Fibroblast of peridontal ligament (primary cell): ENCODE measurements at regions not wholly inside any gene's neighbourhood (a gene's known extent, or its start where the extent isn't known, plus 50 kb on each side); places are given as distances from the start of the nearest gene placed in this dataset.

Experiments used
- DNase-seq: peaks from one replicate; pipeline ENCODE4 v3.0.0-alpha.2; 2010; ENCODE audit errors: extremely low read depth

DNA sequence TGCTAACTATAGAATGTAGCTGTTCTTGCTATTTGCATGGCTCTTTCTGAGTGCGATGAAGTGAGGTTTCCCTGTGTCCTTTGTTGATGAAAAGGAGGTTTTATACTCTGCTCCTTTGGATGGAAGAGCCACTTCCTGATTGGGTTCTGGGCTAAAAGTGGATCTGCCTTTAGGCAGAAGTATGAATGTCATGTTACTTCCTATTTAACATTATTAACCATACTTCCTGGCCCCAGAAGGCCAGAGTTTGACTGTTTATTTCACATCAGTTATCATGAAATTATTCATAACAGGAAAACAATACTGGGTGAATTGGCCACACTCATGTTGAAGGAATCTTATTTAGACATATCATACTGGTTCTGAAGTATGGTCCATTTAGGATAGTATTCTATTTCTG lies 386.2 kb downstream of the PCDH7 start:
- DNase-seq = no peak

DNA sequence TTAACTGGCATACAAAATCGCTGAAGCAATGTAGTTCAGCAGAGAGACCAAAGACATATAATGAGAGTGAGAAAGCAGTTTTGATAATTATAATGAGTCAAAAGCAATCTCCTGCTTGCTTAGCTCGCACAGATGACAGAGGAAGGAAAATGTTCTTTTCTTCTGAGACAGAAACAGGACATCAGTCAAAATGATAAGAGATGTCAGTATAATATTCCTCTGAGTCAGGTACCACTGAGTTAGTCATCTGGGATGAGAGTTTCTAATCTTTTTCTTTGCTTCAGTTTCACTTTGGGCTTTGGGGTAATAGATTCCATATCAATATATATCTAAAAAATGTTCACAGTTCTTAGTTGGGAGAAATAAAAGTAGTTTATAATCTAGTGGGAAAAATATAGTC lies 387.2 kb downstream of the PCDH7 start:
- no peak for DNase-seq

DNA sequence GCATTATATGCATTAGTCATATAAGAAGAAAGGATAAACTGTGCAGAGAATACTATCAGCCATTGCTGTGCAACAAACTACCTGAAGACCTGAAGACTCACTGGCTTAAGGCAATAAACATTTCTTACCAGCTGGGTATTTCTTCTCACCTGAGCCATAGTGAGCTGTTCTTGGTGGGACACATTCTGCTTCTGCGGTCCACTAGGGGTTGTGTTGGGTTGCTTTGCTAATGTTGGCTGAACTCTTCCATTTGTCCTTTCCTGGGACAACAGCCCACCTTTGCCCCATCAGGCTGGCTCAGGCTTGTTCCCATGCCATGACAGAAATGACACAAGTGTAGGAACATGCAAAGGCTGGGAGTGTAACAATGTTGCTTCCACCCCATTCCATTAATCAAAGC lies 388.6 kb downstream of the PCDH7 start:
- no peak for DNase-seq

DNA sequence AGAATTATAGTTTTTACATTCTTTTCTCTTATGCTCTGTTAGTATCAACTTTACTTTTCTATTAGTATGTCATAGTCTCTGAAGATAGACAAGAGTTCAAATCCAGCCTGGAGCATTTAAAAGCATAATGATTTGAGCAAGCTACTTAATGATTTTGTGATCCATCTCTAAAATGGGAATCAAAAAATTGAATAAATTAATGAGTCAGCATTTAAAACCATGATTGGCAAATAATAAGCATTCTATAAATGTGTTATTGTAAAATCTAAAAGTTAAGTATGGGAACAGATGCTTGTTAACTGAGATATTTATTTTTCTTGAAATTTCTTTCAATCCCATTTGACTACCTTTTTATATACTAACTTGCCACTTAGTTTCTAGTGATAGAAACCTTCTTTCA lies 391.6 kb downstream of the PCDH7 start:
- DNase-seq = no peak

GRCh38 chr4:31114816-31115215 lies 394.6 kb downstream of the PCDH7 start:
- DNase-seq = no peak

DNA sequence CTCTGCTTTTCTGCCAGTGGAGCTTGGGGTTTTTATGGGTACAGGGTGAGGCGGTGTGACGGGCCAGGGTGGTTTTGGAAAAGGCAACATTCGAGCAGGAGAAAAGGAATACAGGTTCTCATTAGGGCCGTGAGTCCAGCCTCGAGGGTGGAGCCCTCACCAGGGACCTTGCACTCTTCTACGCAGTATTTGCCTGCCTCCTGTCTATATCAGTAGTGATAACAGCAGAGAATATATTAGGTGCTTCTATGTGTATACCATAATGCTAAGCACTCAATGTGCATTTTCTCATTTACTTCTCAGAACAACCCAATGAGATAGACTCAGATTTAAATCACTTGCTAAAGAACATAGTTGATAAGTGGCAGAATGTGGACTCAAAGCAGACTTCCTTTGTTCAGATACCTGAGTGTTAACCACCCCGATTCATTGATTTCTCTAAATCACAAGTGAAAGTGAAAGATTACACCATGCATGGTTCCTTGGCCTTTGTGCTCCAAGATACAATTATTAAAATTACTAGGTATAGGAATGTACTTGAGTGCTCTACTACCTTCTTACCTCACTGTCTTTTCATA lies 403.9 kb downstream of the PCDH7 start:
- no peak for DNase-seq

DNA sequence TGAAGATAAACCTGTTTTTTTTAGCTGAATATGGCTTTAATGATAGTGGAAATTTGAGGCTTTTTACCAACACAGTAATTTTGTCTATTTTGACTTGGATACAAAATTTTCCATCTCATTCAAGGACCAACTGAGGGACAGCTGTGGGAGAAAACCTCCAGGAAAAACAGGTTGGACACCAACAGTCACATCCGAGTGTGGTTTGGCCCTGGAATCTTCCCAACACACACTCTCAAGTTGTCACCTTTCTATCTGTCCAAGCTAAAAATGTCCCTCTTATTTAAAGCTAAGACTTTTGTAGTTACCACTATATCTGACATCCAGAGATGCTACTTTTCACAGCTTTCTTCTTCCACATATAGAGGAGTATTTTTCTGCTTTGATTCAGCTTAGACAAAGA lies 404.9 kb downstream of the PCDH7 start:
- no peak for DNase-seq

- no peak for DNase-seq
These were observed 405.3 kb downstream of the PCDH7 start for GRCh38 chr4:31125496-31125895.

GRCh38 chr4:31126881-31127398 lies 406.8 kb downstream of the PCDH7 start:
- no peak for DNase-seq

DNA sequence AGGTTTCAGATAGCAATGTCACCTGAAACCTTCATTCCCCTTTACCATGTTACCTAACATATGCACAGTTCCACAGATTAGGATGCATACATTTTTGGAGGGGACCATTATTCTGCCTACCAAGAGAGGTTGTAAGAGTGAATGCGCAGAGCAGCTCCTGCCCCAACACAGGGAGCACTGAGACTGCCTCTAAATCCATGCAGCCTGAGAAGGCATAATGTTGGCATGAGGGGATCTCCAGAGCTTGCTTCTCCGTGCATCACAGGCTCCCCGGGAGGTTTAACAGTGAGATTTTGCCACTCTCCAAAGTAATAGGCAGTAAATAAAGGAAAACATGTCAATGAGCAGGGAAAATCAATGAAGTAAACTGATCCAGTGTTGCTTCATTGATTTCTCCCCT lies 410.8 kb downstream of the PCDH7 start:
- DNase-seq = no peak

- DNase-seq = no peak
These were observed 414.6 kb downstream of the PCDH7 start for GRCh38 chr4:31134720-31135119.

DNA sequence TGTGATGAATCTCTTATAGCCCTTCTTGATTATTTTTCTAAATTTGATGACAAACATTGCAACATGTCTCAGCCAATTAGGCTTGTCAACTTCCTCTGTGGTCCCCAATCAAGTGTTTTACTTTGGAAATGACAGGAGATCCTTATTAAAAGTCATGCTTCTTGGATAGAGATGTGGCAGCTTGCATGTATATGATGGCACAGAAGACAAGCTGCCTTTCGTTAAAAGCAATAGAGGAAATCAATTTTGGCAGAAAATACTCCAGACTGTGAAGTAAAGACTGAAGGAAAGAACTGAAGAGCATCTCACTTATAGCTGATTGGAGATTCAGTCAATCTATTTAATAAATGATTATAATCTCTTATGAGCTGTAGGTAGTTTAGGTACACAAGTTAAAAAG lies 419.6 kb downstream of the PCDH7 start:
- no peak for DNase-seq

GRCh38 chr4:31141095-31141831 lies 421.1 kb downstream of the PCDH7 start:
- no peak for DNase-seq

- no peak for DNase-seq
These were observed 421.6 kb downstream of the PCDH7 start for GRCh38 chr4:31141832-31142142.

- no peak for DNase-seq
These were observed 426.2 kb downstream of the PCDH7 start for GRCh38 chr4:31146366-31146765.

DNA sequence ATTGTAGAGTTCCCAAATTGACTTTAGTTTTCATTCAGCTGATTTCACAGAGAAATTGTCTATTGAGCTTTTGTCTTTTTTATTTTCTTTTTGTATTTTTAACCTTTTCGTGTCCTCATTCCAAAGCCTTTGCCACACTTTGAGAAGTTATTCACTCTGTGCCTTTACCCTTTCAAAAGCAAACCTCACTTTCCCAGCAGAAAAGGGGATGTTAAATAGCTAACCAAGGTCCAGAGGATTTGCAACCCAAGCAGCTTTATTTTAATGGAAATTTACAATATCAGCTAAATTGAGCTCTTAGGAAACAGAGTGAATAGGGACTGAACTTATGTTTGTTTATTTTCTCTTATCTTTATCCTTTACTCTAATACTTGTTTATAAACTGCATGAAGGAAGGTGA lies 428.8 kb downstream of the PCDH7 start:
- no peak for DNase-seq

- no peak for DNase-seq
These were observed 436.1 kb downstream of the PCDH7 start for GRCh38 chr4:31156221-31156620.

DNA sequence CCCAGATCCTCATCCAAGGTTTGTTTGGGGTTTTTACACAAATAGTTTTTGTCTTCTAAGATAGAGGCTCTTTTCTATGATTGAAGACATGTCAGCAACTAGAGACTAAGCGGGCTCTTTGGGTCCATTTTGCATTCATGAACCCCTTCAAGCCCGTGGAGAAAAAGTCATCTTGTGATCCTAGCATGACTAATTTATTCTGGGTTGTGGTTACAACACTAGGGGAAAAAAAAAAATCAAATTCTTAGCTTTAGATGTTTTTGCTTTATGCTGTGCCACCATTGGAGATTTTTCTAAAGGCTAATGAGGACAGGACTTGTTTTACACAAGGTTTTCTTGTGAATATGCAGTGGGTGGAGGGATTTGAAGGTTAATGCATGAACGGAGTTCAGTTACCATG lies 440.0 kb downstream of the PCDH7 start:
- DNase-seq = no peak

DNA sequence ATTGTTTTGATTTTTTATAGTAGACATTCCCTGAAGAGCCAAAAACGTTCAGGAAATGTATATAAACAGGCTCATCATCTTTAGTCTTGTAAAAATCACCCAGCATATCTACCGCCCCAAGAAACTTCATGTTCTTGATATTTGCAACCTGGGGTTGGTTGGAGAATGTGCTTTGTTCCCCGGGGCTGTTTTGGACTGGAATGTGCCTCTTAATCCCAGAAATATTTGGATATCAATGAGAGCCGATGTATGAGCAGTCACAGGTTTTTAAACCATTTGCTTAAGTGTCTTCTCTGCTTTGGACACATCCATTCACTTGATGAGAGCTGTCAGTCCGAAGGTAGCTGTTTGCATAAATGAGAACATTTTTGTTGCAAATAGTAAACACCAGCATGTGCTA lies 449.7 kb downstream of the PCDH7 start:
- DNase-seq = no peak

GRCh38 chr4:31171362-31171761 lies 451.2 kb downstream of the PCDH7 start:
- DNase-seq = no peak

- no peak for DNase-seq
These were observed 455.2 kb downstream of the PCDH7 start for GRCh38 chr4:31175242-31175910.

- no peak for DNase-seq
These were observed 463.1 kb downstream of the PCDH7 start for GRCh38 chr4:31183256-31183655.

DNA sequence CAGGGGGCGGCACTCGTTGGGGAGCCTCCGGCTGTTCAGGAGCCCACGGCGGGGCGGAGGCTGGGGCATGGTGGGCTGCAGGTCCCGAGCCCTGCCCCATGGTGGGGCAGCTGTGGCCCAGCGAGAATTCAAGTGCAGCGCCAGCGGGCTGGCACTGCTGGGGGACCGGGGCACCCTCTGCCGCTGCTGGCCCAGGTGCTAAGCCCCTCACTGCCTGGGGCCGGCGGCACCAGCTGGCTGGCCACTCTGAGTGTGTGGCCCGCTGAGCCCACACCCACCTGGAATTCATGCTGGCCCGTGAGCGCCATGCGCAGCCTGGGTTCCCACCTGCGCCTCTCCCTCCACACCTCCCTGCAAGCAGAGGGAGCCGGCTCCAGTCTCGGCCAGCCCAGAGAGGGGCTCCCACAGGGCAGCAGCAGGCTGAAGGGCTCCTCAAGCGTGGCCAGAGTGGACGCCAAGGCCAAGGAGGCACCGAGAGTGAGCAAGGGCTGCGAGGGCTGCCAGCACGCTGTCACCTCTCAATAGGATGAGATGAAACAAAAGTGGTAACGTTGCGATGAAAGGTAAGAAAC lies 464.9 kb downstream of the PCDH7 start:
- DNase-seq = no peak
